ENCODE measurements at regions not wholly inside any gene's neighbourhood (a gene's known extent, or its start where the extent isn't known, plus 50 kb on each side); places are given as distances from the start of the nearest gene placed in this dataset.
"Not testable (repeated sequence)": the region's sequence is repeated elsewhere in the genome, so short reads cannot be mapped to it uniquely, and the experiment has no call there.

- DNase-seq (ENCODE audit: low read depth, low spot score): no peak
Measured at GRCh38 chr16:29310852-29311314, 95.6 kb downstream of the NPIPB11 start.

- not testable (repeated sequence) for DNase-seq (ENCODE audit: low read depth, low spot score)
Measured at GRCh38 chr16:29310243-29310642, 96.3 kb downstream of the NPIPB11 start.

GRCh38 chr16:29309601-29310000, 96.9 kb downstream of the NPIPB11 start:
- not testable (repeated sequence) for DNase-seq (ENCODE audit: low read depth, low spot score)

- no peak for DNase-seq (ENCODE audit: low read depth, low spot score)
Measured at GRCh38 chr16:29308644-29309546, 97.6 kb downstream of the NPIPB11 start.

- DNase-seq (ENCODE audit: low read depth, low spot score): peak; percentile 75
Measured at GRCh38 chr16:29307598-29308507, 98.7 kb downstream of the NPIPB11 start.

GRCh38 chr16:29306943-29307597, 99.4 kb downstream of the NPIPB11 start:
- no peak for DNase-seq (ENCODE audit: low read depth, low spot score)

- DNase-seq (ENCODE audit: low read depth, low spot score): no peak
Measured at GRCh38 chr16:29306201-29306600, 100.3 kb downstream of the NPIPB11 start.

GRCh38 chr16:29305018-29305417, 101.5 kb downstream of the NPIPB11 start:
- not testable (repeated sequence) for DNase-seq (ENCODE audit: low read depth, low spot score)

GRCh38 chr16:29304251-29304650, 102.3 kb downstream of the NPIPB11 start:
- DNase-seq (ENCODE audit: low read depth, low spot score): no peak

- no peak for DNase-seq (ENCODE audit: low read depth, low spot score)
Measured at GRCh38 chr16:29303520-29303919, 103.0 kb downstream of the NPIPB11 start.

DNA sequence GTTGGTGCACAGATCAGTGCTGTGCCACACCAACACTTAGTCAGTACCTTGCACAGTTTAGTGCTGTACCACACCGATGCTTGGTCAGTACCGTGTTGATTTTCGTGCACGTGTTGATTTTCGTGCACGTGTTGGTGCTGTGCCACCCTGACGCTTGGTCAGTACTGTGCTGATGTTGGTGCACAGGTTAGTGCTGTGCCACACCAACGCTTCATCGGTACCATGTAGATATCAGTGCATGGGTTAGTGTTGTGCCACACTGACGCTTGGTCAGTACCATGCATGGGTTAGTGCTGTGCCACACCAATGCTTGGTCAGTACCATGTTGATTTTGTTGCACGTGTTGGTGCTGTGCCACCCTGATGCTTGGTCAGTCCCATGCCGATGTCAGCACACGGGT, 103.5 kb downstream of the NPIPB11 start:
- DNase-seq (ENCODE audit: low read depth, low spot score): no peak

GRCh38 chr16:29302433-29302832, 104.1 kb downstream of the NPIPB11 start:
- DNase-seq (ENCODE audit: low read depth, low spot score): not testable (repeated sequence)

- DNase-seq (ENCODE audit: low read depth, low spot score): not testable (repeated sequence)
Measured at GRCh38 chr16:29301662-29302285, 104.7 kb downstream of the NPIPB11 start.

DNA sequence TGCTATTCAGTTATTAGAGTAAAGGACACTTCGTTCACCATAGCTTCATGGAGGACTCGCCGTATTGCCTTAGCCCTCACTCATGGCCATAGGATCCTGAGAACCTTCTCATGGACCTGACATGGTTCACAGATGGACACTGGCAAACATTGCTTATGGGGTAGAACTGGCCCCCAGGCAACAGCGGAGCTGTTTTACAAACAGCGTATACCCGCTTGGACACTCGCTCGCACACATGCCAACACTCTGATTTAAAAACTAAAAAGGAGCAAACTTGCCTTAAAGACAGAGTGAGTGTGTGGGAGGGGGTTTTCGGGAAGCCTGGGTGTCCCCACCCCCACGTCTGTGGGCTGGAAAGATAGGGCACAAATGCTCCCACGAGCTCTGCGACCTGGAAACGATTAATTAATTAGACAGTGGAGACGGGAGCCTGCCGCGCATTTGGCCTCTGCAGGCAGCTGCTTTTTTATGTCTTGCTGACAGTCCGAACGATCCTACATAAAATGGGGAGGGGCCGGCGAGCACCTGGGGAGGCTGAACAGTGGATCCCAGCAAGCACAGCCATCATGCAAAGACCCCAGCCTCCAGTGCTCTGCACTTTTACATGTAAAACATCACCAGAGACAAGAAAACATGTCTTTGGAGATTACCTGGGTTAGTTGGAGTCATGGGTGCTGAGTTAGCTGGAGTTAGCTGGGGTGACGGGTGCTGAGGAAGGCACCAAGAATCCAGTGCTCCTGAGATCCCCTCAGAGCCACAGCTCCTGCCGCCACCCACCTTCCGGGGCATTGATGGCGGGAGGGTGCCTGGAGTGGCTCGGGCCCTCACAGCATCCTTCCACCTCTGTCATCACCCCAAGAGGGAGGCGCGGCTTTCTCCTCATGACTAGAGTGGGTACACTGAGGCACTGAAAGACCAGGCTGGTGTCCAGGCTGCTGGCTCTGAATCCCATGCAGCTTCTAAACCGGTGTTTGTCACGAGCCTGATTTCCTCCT, 105.7 kb downstream of the NPIPB11 start:
- DNase-seq (ENCODE audit: low read depth, low spot score): not testable (repeated sequence)

GRCh38 chr16:29300030-29300491, 106.5 kb downstream of the NPIPB11 start:
- not testable (repeated sequence) for DNase-seq (ENCODE audit: low read depth, low spot score)

DNA sequence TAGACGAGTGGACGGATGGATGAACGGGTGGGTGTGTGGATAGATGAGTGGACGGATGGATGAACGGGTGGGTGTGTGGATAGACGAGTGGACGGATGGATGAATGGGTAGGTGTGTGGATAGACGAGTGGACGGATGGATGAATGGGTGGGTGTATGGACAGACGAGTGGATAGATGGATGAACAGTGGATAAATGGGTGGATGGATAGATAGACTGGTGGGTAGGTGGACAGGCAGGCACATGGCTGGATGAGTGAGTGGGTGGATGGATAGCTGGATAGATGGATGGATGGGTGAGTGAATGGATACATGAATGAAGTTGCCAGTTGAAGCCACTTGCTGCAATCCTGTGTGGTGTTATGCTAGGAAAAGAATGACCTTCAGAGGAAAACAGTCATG, 107.5 kb downstream of the NPIPB11 start:
- DNase-seq (ENCODE audit: low read depth, low spot score): not testable (repeated sequence)

- not testable (repeated sequence) for DNase-seq (ENCODE audit: low read depth, low spot score)
Measured at GRCh38 chr16:29298307-29298706, 108.2 kb downstream of the NPIPB11 start.

- DNase-seq (ENCODE audit: low read depth, low spot score): not testable (repeated sequence)
Measured at GRCh38 chr16:29297809-29298177, 108.7 kb downstream of the NPIPB11 start.

DNA sequence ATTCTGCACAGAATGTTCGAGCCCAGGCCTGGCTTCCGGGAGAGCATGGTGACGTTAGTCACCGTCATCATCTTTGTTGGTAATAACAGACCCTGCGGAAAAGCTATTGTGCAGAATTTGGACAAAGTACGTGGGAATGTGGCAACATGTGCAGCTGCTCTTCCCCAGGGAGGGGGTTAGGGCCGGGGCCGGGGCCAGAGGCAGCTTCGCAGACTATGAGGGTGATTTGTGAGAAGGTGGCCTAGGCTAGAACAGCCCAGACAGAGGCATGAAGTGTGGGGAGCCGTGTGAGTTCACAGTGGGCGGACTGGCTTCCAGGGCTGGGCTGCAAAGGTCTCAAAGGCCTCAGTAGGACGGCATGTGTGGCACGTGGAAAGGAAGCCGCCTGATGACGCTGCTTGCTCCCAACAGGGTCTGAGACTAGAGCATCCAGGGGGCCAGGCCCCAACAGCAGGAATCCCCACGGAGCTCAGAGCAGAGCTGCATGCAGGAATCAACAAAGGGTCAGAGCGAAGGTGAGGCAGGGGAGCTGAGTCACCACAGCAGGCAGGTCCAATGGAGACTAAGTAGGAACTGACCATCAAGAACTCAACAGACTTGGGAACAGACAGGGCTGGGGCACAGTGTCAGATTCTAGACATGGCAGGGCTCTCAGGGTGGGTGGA, 109.2 kb downstream of the NPIPB11 start:
- not testable (repeated sequence) for DNase-seq (ENCODE audit: low read depth, low spot score)
